HG03565 (cell line): ENCODE measurements at regions not wholly inside any gene's neighbourhood (a gene's known extent, or its start where the extent isn't known, plus 50 kb on each side); places are given as distances from the start of the nearest gene placed in this dataset.
A peak's percentile ranks its signal among the peaks of the same experiment; 100 is the strongest.
"Not testable (repeated sequence)": the region's sequence is repeated elsewhere in the genome, so short reads cannot be mapped to it uniquely, and the experiment has no call there.

ENCODE experiments used
- ATAC-seq: cut with Tn5 transposase; IDR thresholded peaks from one replicate; pipeline ENCODE4 v1.9.1; 2021; ENCODE audit warnings: mild to moderate bottlenecking, moderate library complexity; ENCODE audit not compliant: unreplicated experiment

DNA sequence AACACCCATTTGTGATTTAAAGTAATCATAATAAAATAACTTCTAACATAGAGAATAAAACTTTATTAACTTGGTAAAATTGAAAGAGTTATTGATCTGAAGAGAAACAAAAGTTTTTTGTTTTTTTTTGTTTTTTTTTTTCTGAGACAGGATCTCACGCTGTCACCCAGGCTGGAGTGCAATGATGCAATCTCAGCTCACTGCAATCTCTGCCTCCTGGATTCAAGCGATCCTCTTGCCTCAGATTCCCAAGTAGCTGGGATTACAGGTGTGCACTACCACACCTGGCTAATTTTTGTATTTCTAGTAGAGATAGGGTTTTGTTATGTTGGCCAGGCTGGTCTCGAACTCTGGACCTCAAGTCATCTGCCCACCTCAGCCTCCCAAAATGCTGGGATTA is 116.5 kb upstream of the SPATA31D4 start:
- ATAC-seq, result not testable (repeated sequence)

DNA sequence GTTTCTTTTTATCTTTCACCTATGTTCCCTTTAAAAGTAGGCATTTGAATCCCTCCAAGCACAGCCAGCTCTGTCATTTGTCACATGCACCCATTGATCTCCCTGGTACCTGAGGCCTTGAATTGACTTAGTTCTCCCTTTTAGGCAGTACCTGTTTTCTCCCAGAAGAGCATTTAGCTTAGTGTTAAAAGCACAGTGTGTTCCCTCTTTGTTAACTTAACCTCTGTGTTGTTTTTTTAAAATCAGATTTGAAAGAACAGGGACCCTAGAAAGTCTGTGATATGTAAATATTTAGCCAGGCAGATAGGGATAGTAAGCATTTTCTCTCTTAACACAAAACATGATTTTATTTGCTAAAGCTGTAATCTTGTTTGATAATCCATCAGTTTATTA is 113.8 kb upstream of the SPATA31D4 start:
- ATAC-seq, result no peak

DNA sequence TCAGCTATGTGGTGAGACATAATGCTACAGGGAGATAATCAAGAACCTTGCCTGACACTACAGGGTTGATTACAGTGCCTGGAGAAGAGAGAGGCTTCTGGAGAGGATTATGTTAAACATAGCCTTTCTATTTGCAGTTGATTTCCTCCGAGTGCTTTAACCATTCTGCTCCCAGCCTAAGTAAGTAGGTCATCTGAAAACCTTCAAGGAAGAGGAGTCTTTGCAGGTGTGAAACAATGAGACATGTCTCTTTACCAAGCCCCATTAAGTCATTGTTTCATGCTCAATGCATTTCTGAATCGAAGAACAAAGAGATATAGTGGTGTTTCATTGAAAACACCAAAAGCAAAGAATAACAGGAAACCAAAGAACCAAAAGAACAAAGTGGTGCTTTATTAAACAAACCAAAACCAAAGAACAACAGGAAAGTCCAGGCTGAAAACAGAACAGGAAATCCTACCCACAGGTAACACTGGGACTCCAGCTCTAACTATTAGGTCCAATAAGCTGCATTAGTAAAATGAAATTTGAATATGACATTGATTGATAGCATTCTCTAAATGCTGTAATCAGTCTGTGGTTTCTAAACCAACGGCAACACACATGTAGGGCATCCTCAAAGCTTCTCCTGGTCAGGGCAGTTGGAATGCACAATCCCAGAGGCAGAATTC is 113.3 kb upstream of the SPATA31D4 start:
- peak; percentile 83 for ATAC-seq

DNA sequence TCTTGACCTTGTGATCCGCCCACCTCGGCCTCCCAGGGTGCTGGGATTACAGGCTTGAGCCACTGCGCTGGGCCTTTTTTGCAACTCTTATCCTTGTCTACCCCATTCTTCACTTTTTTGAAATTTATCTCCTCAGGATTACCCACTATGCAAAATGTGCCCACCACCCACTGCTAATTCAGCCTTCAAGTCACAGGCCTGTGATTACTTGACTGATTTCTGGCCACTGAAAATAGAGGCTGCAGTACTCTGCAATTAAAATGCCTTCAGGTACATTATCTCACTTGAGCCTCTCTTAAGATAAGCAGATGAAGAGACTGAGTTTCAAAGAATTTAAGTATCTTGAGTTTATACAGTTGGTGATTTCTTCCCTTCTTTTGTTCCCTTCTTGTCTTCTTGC is 112.4 kb upstream of the SPATA31D4 start:
- ATAC-seq, result no peak

DNA sequence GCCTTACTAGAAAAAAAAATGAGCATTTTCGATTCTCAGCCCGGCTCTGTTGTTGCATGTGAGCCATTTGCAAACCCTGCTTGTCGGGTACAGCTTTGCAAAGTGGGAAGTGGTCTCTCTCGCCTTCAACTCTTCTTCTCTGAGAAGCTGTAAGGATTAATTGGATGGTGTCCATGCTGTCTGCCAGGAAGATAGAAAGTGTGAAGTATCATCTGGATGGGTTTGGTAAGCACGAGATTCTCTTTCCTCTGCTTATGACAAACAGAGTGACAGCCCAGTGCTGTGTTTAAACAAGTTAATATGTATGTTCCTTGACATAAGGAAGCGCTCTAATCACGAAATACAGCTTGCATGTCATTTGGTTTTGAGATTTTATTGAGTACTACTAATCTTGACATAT is 109.1 kb upstream of the SPATA31D4 start:
- ATAC-seq, result no peak

DNA sequence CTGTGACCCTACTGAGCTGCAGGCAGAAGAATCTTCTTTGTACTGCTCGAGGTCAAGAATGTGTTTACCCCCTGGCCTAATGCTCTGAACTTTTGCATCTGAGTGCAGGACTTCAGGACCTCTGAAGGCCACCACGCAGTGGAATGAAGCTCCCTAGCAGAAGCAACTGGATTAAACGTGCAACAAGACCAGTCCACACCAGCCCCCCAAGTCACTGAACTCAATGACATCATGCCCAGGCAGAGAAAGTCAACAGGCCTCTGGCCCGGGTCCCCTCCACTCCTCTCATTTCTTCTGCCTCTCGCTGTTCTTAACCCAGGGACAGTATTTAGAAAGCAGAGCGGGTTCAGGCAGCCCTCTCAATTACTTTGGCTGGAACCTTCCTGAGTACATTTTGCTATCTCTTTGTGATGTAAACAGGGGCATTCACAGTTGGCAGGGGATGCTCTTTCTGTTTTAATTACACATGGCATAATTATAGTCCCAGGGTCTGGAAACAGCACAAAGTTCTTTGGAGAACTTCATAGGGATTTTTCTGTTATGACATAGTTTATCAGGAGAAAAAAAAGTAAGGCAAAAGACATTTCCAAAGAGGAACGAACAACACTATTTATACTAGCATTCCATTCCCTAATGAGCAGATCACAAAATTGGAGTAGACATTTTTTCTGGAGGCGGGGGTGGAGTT is 108.2 kb upstream of the SPATA31D4 start:
- no peak for ATAC-seq

DNA sequence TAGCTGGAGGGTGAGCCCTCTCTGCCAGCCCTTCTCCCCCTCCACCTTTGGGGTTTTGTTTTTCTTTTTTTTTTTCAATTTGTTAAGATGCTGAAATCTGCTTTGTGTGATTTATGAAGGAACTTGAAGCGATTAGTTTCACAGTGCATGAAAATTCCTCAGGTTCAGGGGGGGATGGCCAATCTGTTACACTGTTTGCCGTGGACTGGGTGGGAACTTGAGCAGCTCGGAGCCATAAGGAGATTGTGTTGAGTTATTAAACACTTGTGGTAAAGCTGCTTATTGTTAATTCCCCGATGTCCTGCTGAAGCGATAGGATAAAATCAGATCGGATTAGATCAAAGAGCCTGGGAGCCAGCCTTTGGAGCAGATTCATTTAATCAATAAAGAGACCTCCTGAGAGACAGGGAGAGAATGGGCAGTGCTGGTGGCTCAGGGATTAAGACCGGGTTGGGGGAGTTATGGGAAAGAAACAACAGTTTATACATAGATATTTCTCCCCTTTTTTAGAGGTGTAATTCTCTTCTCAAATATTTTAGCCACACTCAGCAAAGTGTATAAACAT is 105.8 kb upstream of the SPATA31D4 start:
- no peak for ATAC-seq

DNA sequence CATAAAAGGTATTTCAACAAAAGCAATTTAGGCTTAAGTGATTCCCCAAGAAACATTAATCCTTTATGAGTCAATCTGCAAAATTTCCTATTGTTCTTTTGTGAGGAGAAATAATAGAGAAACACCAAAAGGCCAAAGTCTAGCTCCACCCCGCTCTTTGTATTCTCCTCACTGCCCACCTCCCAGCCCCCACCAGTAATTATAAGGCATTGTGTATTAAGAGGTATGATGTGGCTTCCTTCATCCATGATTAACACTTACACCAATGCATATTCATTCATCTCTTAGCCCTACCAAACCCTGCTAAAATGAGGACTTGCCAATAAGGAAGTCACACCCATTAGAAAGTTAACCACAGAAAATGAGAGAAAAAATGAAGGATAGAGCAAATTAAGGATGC is 105.3 kb upstream of the SPATA31D4 start:
- ATAC-seq, result no peak

DNA sequence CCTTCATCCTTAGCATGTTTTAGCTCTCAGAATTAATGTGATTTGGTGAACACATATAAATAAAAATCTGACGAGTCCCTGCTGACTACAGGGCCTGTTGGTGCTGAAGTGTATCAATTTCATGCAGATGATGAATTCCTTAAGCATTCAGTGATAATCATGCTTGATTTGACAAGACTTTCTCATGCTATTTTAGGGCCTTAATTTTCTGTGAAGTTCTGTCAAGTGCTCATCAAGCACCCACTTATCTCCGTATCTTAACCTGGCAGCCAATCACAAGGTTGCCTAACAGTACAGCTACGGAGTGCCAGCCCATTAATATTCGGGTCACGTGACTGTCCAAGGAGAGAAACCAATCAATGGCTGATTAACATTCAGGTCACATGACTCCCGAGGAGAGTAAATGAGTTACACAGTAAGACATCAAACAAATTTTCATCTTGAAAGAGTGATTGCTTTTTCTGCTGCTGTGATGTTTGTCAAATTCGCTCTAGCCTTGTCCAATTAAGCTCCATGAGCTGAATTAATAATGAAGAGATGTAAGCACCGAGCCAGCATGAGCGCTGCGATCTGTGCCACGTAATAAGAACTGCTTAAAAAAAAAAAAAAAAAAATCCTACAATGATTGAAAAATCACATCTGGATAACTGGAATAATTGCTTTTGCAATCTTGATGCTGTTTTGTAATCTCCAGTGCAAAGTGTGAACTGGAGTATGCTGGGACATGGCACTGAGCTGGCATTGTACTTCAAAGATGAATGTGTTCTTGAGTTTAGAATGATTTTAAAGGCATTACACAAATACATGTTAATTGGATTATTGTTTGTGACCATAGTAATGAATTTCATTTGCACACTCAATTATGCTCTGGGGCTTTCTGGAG is 104.3 kb upstream of the SPATA31D4 start:
- ATAC-seq, result no peak

DNA sequence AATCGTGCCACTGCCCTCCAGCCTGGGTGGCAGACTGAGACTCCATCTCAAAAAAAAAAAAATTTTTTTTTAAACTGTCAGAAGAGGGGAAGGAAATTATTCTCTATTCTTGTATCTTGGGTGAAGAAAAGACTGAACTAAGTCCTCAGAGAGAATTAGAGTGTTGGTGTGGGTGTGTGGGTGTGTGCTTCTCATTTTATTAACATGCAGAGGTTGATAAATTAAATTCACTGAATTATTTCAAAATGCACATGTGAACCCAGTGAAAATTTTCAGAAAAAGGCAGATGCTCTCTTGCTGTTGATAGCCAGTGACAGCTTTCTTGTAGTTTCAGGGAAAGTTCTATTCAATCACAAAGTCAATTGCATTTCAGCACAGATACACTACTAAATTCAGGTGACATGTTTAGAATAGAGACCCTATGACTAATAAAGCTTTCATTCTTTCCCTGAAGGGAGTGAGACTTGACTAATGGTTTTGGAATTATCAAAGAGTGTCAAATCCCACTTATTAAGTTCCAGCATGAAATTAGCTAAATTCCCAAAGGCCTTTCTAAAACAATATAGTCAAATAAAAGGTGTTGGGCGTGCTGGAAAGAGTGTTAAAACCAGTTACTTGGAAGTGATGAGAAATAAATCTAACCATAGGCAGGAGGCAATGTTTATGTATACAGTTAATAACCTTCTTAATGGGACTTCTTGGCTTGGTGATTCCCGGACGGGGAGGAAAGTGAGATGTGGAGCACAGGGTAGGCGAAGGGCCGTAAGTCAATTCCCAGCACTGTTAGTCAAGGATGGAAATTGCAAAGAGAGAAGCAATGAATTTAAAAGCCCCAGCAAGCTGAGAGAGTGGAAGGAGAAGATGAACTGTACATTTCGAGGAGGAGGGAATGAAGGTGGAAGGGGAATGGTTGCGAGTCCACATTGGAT is 103.2 kb upstream of the SPATA31D4 start:
- no peak for ATAC-seq

DNA sequence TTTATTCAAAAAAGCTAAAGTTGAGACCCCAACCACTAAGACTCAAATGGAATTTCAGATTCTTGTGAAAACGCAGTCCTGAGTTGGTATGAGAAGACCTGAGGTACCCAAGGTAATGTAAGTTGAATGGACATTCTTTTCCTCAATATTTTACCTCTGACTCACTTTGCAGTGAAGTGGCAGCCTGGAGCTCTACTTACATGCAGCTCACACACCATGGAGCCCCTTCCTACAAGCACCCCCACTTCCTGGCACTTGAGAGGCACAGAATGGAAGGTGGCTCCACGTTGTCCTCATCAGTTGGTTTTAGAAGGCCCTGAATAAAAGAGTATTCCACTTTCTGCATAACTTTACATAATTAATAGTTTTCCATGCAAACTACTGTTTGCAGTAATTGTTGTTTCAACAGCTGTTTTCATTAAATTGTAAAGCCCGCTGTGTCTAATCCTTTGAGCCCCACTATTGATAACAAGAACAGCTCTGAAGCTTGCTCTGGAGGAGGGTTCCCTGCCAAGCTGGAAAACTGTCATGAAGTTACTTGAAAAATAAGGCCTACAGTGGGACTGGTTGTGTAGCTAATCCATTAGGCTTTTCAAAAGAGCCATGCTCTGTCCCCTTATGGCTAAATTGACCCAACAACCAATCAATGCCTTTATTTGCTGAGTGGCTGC is 102.2 kb upstream of the SPATA31D4 start:
- no peak for ATAC-seq

DNA sequence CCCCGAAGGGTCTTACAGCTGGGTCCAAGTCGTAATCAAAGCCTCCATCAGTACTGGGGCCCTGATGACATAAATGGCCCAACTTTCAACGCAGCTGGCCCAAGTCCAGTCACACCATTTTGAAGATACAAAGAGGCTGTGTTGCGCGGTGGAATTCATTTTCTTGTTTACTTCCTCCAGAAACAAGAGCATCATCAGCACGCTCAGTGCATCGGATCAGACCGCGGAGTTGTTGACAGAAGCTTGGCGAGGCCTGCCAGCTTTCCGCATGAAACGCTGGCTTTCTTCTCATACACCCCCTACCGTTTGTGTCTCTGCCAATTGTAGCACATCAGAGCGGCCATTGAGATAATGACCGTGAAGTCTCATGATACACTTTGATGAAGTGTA is 101.7 kb upstream of the SPATA31D4 start:
- ATAC-seq, result no peak

DNA sequence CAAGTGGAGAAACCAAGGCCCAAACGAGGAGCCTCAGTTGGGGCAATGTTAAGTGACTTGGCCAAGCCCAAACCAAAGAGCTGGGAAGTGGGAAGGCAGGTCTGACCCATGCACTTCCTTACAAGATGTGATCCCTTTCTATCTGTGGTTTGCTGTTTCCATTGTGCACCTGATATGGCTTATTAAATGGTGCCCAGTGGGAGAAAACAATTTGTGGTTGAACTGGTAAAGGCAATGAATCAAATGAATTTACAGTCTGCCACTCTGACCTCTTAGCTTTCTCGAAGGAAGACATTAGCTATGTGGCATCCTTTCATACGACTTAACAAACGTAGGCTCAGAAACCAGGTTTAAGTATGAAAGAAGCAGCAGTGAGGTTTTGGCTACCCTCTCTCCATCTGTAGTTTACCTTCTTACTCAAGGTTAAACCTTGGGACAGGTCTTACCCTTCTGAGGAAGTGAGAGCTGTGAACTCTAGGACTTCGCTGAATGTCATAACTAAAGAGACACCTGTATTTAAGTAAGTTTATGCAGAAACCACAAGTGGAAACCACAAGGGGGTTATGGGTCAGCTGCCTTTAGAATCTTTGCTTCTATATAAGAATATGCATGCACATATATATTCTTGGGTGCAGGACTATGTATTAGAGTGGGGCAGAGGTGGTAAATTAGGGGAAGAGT is 100.5 kb upstream of the SPATA31D4 start:
- ATAC-seq, result peak; percentile 93

DNA sequence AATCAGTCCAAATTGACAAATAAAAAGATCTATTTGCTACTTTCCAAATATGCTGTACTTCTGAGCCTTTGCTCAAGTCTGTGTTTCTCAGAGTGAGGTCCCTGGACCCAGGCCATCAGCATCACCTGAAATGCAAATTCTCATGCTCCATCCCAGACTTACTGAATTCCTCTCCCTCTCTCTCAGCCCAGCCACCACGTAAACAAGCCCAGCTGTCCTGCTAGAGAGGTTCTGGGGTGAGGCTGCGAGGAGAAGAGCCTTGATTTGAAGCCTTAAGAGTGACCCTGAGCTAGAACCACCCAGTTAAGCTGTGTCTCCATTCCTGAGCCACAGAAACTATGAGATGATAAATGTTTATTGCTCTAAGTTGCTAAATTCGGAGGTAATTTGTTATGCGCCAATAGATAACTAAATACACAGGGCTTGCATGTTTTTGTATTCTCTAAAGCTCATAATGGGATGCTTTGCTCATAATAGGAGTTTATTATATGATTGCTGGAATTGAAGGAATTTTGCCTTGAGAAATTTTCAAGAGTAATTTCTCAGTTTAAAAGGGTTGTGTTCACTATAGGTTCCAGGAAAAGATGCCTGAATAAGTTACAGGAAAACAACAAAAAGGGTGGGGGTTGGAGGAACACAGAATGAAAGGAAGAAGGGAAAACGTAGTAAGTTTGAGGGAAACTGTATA is 98.9 kb upstream of the SPATA31D4 start:
- ATAC-seq, result no peak

DNA sequence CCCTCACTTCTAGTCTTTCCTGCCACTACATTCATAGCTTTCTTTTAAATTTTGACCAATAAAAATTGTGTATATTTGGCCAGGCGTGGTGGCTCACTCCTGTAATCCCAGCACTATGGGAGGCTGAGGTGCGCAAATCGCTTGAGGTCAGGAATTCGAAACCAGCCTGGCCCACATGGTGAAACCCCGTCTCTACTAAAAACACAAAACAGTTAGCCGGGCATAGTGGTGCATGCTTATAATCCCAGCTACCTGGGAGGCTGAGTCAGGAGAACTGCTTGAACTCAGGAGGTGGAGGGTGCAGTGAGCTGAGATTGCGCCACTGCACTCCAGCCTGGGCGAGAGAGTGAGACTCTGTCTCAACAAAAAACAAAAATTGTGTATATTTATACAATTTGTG is 97.8 kb upstream of the SPATA31D4 start:
- not testable (repeated sequence) for ATAC-seq

DNA sequence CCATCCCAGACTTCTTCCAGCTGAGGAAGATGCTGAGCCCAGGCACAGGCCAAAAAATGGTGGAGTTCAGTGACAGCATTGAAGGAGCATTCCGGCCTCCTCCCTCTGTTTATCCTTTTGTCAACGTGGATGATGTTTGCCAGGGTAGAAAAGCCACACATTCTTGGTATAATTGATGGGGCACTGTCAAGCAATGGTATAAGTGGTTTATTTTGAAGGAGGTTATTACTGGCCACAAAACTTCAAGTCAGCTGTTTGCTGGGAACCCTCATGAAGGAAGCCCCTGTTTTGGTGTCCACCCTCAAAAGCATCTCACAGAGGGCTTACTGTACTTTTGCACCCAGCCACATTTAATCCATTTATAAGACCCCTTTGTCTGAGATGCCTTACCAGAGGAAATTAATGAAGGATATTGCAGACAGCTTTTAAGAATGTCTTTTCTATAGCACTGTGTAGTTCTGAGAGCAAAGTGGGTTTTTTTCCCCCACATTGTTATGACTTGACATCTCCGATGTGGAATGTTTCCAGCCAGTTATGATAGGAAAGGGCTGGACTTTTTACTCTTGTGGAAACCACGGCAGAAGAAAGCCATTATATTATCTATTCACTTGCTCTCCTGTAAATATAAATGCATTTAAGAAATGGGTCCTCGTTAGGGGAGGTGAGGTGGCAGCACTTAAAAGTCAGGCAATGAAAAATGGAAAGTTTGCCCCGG is 95.5 kb upstream of the SPATA31D4 start:
- ATAC-seq, result no peak

DNA sequence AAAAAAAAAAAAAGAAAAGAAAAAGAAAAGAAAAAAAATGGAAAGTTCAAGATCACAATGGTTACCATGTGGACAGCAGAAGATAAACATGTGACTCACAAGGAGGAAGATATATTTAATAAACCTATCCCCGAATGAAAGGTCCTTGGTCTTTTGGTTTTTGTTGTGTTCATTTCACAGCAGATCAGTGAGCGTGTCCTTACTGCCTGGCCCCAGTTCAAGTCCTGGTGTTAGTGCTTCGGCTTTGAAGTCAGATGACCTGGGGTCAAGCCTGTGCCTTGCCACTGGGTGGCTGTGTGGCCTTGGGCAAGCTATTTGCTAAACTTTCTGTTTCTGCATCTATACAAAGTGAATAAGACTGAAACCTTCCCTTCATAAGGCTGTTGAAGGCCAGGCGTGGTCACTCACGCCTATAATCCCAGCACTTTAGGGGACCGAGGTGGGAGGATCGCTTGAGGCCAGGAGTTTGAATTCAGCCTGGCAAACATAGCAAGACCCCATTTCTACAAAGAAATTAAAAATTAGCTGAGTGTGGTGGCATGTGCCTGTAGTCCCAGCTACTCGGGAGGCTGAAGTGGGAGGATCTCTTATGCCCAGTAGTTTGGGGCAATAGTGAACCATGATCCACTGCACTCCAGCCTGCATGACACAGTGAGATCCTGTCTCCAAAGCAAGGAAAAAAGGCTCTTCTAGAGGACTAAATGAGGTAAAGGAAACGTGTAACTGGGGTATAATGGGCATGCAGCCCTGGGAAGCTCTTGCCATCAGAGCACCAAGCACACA is 94.5 kb upstream of the SPATA31D4 start:
- ATAC-seq, result no peak
